ENCODE measurements at regions not wholly inside any gene's neighbourhood (a gene's known extent, or its start where the extent isn't known, plus 50 kb on each side); places are given as distances from the start of the nearest gene placed in this dataset.
"Not testable (repeated sequence)": the region's sequence is repeated elsewhere in the genome, so short reads cannot be mapped to it uniquely, and the experiment has no call there.

- not testable (repeated sequence) for TF ChIP-seq EZH2 (IDR thresholded peaks at IDR 0.05); POLR2AphosphoS5 (IDR thresholded peaks at IDR 0.05; ENCODE audit: borderline replicate concordance, low read depth, low read length)
These were observed 59.8 kb upstream of the FAM72C start for GRCh38 chr1:144031550-144031949.

Measured in SK-N-MC (cell line).